HG03066 (cell line): ENCODE measurements at regions not wholly inside any gene's neighbourhood (a gene's known extent, or its start where the extent isn't known, plus 50 kb on each side); places are given as distances from the start of the nearest gene placed in this dataset.

Experiments used
- ATAC-seq: cut with Tn5 transposase; IDR thresholded peaks from one replicate; pipeline ENCODE4 v1.9.1; 2021; ENCODE audit warnings: low read depth; ENCODE audit not compliant: unreplicated experiment

GRCh38 chr7:32347244-32347828, 142.8 kb downstream of the LSM5 start:
- ATAC-seq, result no peak

GRCh38 chr7:32346253-32346652, 143.9 kb downstream of the LSM5 start:
- no peak for ATAC-seq

GRCh38 chr7:32336726-32337125, 153.5 kb downstream of the LSM5 start:
- no peak for ATAC-seq

- no peak for ATAC-seq
Observed at GRCh38 chr7:32335107-32335506, 155.1 kb downstream of the LSM5 start.

- ATAC-seq, result no peak
Observed at GRCh38 chr7:32330602-32331001, 159.6 kb downstream of the LSM5 start.

- no peak for ATAC-seq
Observed at GRCh38 chr7:32326078-32326477, 164.1 kb downstream of the LSM5 start.

GRCh38 chr7:32323712-32324111, 166.5 kb downstream of the LSM5 start:
- no peak for ATAC-seq

GRCh38 chr7:32319012-32319382, 171.2 kb downstream of the LSM5 start:
- no peak for ATAC-seq

- no peak for ATAC-seq
Observed at GRCh38 chr7:32318300-32319011, 171.7 kb downstream of the LSM5 start.

- no peak for ATAC-seq
Observed at GRCh38 chr7:32316839-32317238, 173.3 kb downstream of the LSM5 start.

- ATAC-seq, result no peak
Observed at GRCh38 chr7:32314761-32315160, 175.4 kb downstream of the LSM5 start.

GRCh38 chr7:32301427-32301826, 188.8 kb downstream of the LSM5 start:
- no peak for ATAC-seq

GRCh38 chr7:32299133-32299702, 191.0 kb downstream of the LSM5 start:
- no peak for ATAC-seq

- ATAC-seq, result no peak
Observed at GRCh38 chr7:32298408-32299132, 191.6 kb downstream of the LSM5 start.

- ATAC-seq, result no peak
Observed at GRCh38 chr7:32293833-32294232, 196.3 kb downstream of the LSM5 start.

- no peak for ATAC-seq
Observed at GRCh38 chr7:32289651-32290414, 200.3 kb downstream of the LSM5 start.

GRCh38 chr7:32285698-32286097, 204.5 kb downstream of the LSM5 start:
- ATAC-seq, result no peak

- ATAC-seq, result no peak
Observed at GRCh38 chr7:32283546-32283945, 206.6 kb downstream of the LSM5 start.

GRCh38 chr7:32279500-32279899, 209.3 kb upstream of the PDE1C start:
- no peak for ATAC-seq

GRCh38 chr7:32275216-32276009, 205.2 kb upstream of the PDE1C start:
- no peak for ATAC-seq
